OCI-LY7 (cell line): ENCODE measurements at regions not wholly inside any gene's neighbourhood (a gene's known extent, or its start where the extent isn't known, plus 50 kb on each side); places are given as distances from the start of the nearest gene placed in this dataset.

Experiments
- BruUV-seq: library from RNA; stranded (reverse); fragments of 400-500 nt; replicated peaks from 2 replicates; lab custom pipeline; 2021; lab: Mats Ljungman, UMichigan
- CTCF ChIA-PET: fragments of 300-600 bp; sonication (Branson Sonifier 250); formaldehyde crosslinking; loops from one replicate; lab custom pipeline; 2022; ENCODE audit warnings: antibody characterized with exemption; ENCODE audit not compliant: unreplicated experiment; lab: Charles Lee
- POLR2A ChIA-PET: fragments of 300-600 bp; sonication (Branson Sonifier 250); formaldehyde crosslinking; loops from one replicate; lab custom pipeline; 2022; ENCODE audit warnings: antibody characterized with exemption; lab: Charles Lee
- DNase-seq: peaks from one replicate; pipeline ENCODE4 v3.0.0-alpha.2; 2015; ENCODE audit warnings: low spot score
- H2AFZ ChIP-seq: fragments of 200-600 bp; sonication (generic), shearing (Covaris generic); 2 replicates; pipeline ENCODE4 v1.6.1; 2014; ENCODE audit warnings: mild to moderate bottlenecking, antibody characterized with exemption, low read length, moderate library complexity
- H3K27ac ChIP-seq: fragments of 200-600 bp; sonication (generic); 2 replicates; pipeline ENCODE4 v1.5.1; 2014; ENCODE audit warnings: mixed run types, low read depth, mild to moderate bottlenecking, moderate library complexity, low read length, inconsistent platforms; ENCODE audit not compliant: poor library complexity, severe bottlenecking
- H3K36me3 ChIP-seq: fragments of 200-600 bp; sonication (generic); 2 replicates; pipeline ENCODE4 v1.6.1; 2014; ENCODE audit warnings: mild to moderate bottlenecking, antibody characterized with exemption, low read length, moderate library complexity, mixed read lengths; ENCODE audit not compliant: insufficient read depth
- H3K4me1 ChIP-seq: fragments of 200-600 bp; sonication (generic); 2 replicates; pipeline ENCODE4 v1.5.1; 2014; ENCODE audit warnings: mild to moderate bottlenecking, low read length; ENCODE audit not compliant: insufficient read depth, poor library complexity, severe bottlenecking
- H3K4me2 ChIP-seq: fragments of 200-600 bp; sonication (generic); 2 replicates; pipeline ENCODE4 v1.6.1; 2014; ENCODE audit warnings: mild to moderate bottlenecking, low read length
- H3K4me3 ChIP-seq: fragments of 200-600 bp; sonication (generic); 2 replicates; pipeline ENCODE4 v1.5.1; 2014; ENCODE audit warnings: mild to moderate bottlenecking, low read depth, low read length; ENCODE audit not compliant: poor library complexity, severe bottlenecking
- H3K79me2 ChIP-seq: fragments of 200-600 bp; sonication (generic); 2 replicates; pipeline ENCODE4 v1.6.1; 2016; ENCODE audit warnings: low read depth, mild to moderate bottlenecking, low read length, moderate library complexity, mixed read lengths; ENCODE audit not compliant: insufficient read depth
- H3K9me2 ChIP-seq: fragments of 200-600 bp; sonication (generic); 2 replicates; pipeline ENCODE4 v1.6.1; 2016; ENCODE audit warnings: mild to moderate bottlenecking, low read length, mixed read lengths; ENCODE audit not compliant: insufficient read depth
- H3K9me3 ChIP-seq: fragments of 200-600 bp; sonication (generic); 2 replicates; pipeline ENCODE4 v1.6.1; 2014; ENCODE audit warnings: mild to moderate bottlenecking, mixed run types, low read length, mixed read lengths
- H4K20me1 ChIP-seq: fragments of 200-600 bp; sonication (generic); 2 replicates; pipeline ENCODE4 v1.6.1; 2014; ENCODE audit warnings: mild to moderate bottlenecking, antibody characterized with exemption, low read length, moderate library complexity, mixed read lengths; ENCODE audit not compliant: insufficient read depth
- CTCF ChIP-seq: fragments of 200-600 bp; sonication (generic); conservative IDR thresholded peaks from 2 replicates; pipeline ENCODE4 v1.5.1; 2014; ENCODE audit warnings: mild to moderate bottlenecking, antibody characterized with exemption, low read length, moderate library complexity, mixed read lengths
- EZH2phosphoT487 ChIP-seq: fragments of 200-600 bp; sonication (generic); IDR thresholded peaks from 2 replicates; pipeline ENCODE4 v1.6.1; 2018; ENCODE audit warnings: low read depth, borderline replicate concordance, mild to moderate bottlenecking, mixed run types, antibody characterized with exemption, low read length, moderate library complexity, mixed read lengths
- intact Hi-C: fragments of 100-400 bp; cut with micrococcal nuclease; formaldehyde crosslinking; loops from one replicate; pipeline ENCODE4 v1.10.0; 2022; ENCODE audit not compliant: unreplicated experiment

GRCh38 chr17:5677620-5678019 is 93.3 kb upstream of the NLRP1 start:
- ChIA-PET CTCF (no interaction called here), POLR2A (no interaction called here)
- no peaks in the 10 kb centered on the region for H3K9me3 ChIP-seq
- H3K36me3 ChIP-seq: no peaks in the 10 kb centered on the region
- H3K27ac ChIP-seq: no peak overlapping the region
- peaks cover 6% of the 10 kb centered on the region for H3K4me1 ChIP-seq
- H2AFZ ChIP-seq: no peak overlapping the region
- BruUV-seq: no TSS peak
- H3K4me2 ChIP-seq: no peak overlapping the region
- TF ChIP-seq EZH2phosphoT487 (no peak), CTCF (no peak)
- intact Hi-C loops: no loop called here
- H4K20me1 ChIP-seq: no peaks in the 10 kb centered on the region
- H3K79me2 ChIP-seq: no peaks in the 10 kb centered on the region
- H3K9me2 ChIP-seq: no peaks in the 10 kb centered on the region
- no peak overlapping the region for H3K4me3 ChIP-seq
- no peak for DNase-seq

GRCh38 chr17:5678171-5678570 is 93.9 kb upstream of the NLRP1 start:
- no TSS peak for BruUV-seq
- POLR2A ChIA-PET: no interaction called here
- CTCF ChIA-PET: no interaction called here
- Histone ChIP-seq H4K20me1 (no peaks in the 10 kb centered on the region), H3K4me1 (peaks cover 6% of the 10 kb centered on the region), H3K9me2 (no peaks in the 10 kb centered on the region), H2AFZ (no peak overlapping the region), H3K27ac (no peak overlapping the region), H3K36me3 (no peaks in the 10 kb centered on the region), H3K4me3 (no peak overlapping the region), H3K4me2 (no peak overlapping the region), H3K79me2 (no peaks in the 10 kb centered on the region), H3K9me3 (no peaks in the 10 kb centered on the region)
- intact Hi-C loops: no loop called here
- no peak for TF ChIP-seq EZH2phosphoT487
- no peak for TF ChIP-seq CTCF
- no peak for DNase-seq

GRCh38 chr17:5680766-5681165 is 96.5 kb upstream of the NLRP1 start:
- intact Hi-C loops: no loop called here
- peaks cover 6% of the 10 kb centered on the region for H3K4me1 ChIP-seq
- H2AFZ ChIP-seq: no peak overlapping the region
- no peaks in the 10 kb centered on the region for H3K79me2 ChIP-seq
- no peaks in the 10 kb centered on the region for H3K9me3 ChIP-seq
- no peaks in the 10 kb centered on the region for H3K36me3 ChIP-seq
- H3K4me2 ChIP-seq: no peak overlapping the region
- no TSS peak for BruUV-seq
- no peak overlapping the region for H3K27ac ChIP-seq
- ChIA-PET CTCF (no interaction called here), POLR2A (no interaction called here)
- no peak overlapping the region for H3K4me3 ChIP-seq
- TF ChIP-seq CTCF (no peak), EZH2phosphoT487 (no peak)
- DNase-seq: no peak
- no peaks in the 10 kb centered on the region for H4K20me1 ChIP-seq
- H3K9me2 ChIP-seq: no peaks in the 10 kb centered on the region
